ENCODE measurements at regions not wholly inside any gene's neighbourhood (a gene's known extent, or its start where the extent isn't known, plus 50 kb on each side); places are given as distances from the start of the nearest gene placed in this dataset.

GRCh38 chr5:58056546-58056945, 403.3 kb downstream of the PLK2 start:
- Histone ChIP-seq H3K36me3 (replicated peaks in 1 of 2; ENCODE audit: control insufficient read depth in 1 of 2, insufficient read depth in 2 of 2, low read length in 1 of 2) (no peaks in the 10 kb centered on the region), H3K4me2 (no peak overlapping the region), H3K4me3 (ENCODE audit: low read depth in 2 of 2, low read length in 1 of 2) (no peak overlapping the region), H4K20me1 (ENCODE audit: insufficient read depth) (no peaks in the 10 kb centered on the region), H3F3A (replicated peaks; ENCODE audit: insufficient read depth) (peaks cover 6% of the 10 kb centered on the region), H3K27me3 (ENCODE audit: insufficient read depth) (no peaks in the 10 kb centered on the region), H3K9ac (no peak overlapping the region), H3K9me2 (no peaks in the 10 kb centered on the region), H3K27ac (ENCODE audit: low read depth in 2 of 2, low read length in 1 of 2) (no peak overlapping the region), H3K4me1 (ENCODE audit: control insufficient read depth in 1 of 2, insufficient read depth in 2 of 2, low read depth in 1 of 2, low read length in 1 of 2) (peaks cover 0 to 9% of the 10 kb centered on the region in 2 experiments; a peak in 1 of 4 replicates), H3K9me3 (0 out of 2 replicates have a peak, but pooled peaks cover 18% of the 10 kb centered on the region), H2AFZ (ENCODE audit: low read depth) (no peak overlapping the region), H3K79me2 (ENCODE audit: insufficient read depth) (no peaks in the 10 kb centered on the region)
- no peak for DNase-seq
- ChIA-PET CTCF (no interaction called here), POLR2A (no interaction called here)
- WGBS (ENCODE audit: low lambda C conversion rate): 77% methylated on average over 1 of the region's 1 CpG
- no peak for TF ChIP-seq ZBTB33 (IDR thresholded peaks at IDR 0.05; ENCODE audit: borderline replicate concordance, low read depth)
- peak; percentile 31; the same call in 1 of the 2 replicates for TF ChIP-seq NFIC (IDR thresholded peaks at IDR 0.05; ENCODE audit: borderline replicate concordance)

GRCh38 chr5:58054018-58054417, 405.9 kb downstream of the PLK2 start:
- Histone ChIP-seq H3K27ac (ENCODE audit: low read depth in 2 of 2, low read length in 1 of 2) (no peak overlapping the region), H3K9me2 (no peaks in the 10 kb centered on the region), H3K4me2 (no peak overlapping the region), H3K79me2 (ENCODE audit: insufficient read depth) (no peaks in the 10 kb centered on the region), H3K36me3 (replicated peaks in 1 of 2; ENCODE audit: control insufficient read depth in 1 of 2, insufficient read depth in 2 of 2, low read length in 1 of 2) (no peaks in the 10 kb centered on the region), H3F3A (replicated peaks; ENCODE audit: insufficient read depth) (peaks cover 6% of the 10 kb centered on the region), H4K20me1 (ENCODE audit: insufficient read depth) (no peaks in the 10 kb centered on the region), H2AFZ (ENCODE audit: low read depth) (no peak overlapping the region), H3K4me1 (ENCODE audit: control insufficient read depth in 1 of 2, insufficient read depth in 2 of 2, low read depth in 1 of 2, low read length in 1 of 2) (no peaks in the 10 kb centered on the region; a peak in 1 of 4 replicates), H3K9ac (no peak overlapping the region), H3K9me3 (0 out of 2 replicates have a peak, but pooled peaks cover 18% of the 10 kb centered on the region), H3K4me3 (ENCODE audit: low read depth in 2 of 2, low read length in 1 of 2) (no peak overlapping the region), H3K27me3 (ENCODE audit: insufficient read depth) (no peaks in the 10 kb centered on the region)
- WGBS (ENCODE audit: low lambda C conversion rate): 100% methylated on average over 1 of the region's 1 CpG
- TF ChIP-seq POLR2AphosphoS5 (IDR thresholded peaks at IDR 0.05; ENCODE audit: low read depth, low read length) (no peak), GABPA (IDR thresholded peaks at IDR 0.05; ENCODE audit: low read depth) (no peak), FOXJ3 (CRISPR knock-in tag; IDR thresholded peaks at IDR 0.05) (no peak), USF1 (IDR thresholded peaks at IDR 0.05; ENCODE audit: borderline replicate concordance, low read depth) (no peak), FOXM1 (IDR thresholded peaks at IDR 0.05; ENCODE audit: low read depth) (no peak), REST (IDR thresholded peaks at IDR 0.05; ENCODE audit: low read depth, low read length) (no peak), RAD21 (IDR thresholded peaks at IDR 0.05; ENCODE audit: low read length) (no peak), USF2 (IDR thresholded peaks at IDR 0.05; ENCODE audit: borderline replicate concordance, low read depth, low read length) (no peak), ELF1 (IDR thresholded peaks at IDR 0.05) (no peak), MAX (IDR thresholded peaks at IDR 0.05; ENCODE audit: low read depth) (no peak), TAF1 (IDR thresholded peaks at IDR 0.05; ENCODE audit: borderline replicate concordance, low read depth, low read length) (no peak), YY1 (IDR thresholded peaks at IDR 0.05; ENCODE audit: low read depth) (no peak), IRF3 (IDR thresholded peaks at IDR 0.05; ENCODE audit: low read depth, low read length) (no peak), TCF12 (IDR thresholded peaks at IDR 0.05) (no peak)
- POLR2A ChIA-PET: no interaction called here
- CTCF ChIA-PET: no interaction called here
- DNase-seq: no peak
